GM12892 (cell line): ENCODE measurements at regions not wholly inside any gene's neighbourhood (a gene's known extent, or its start where the extent isn't known, plus 50 kb on each side); places are given as distances from the start of the nearest gene placed in this dataset.

ENCODE experiments used
- POLR2AphosphoS5 ChIP-seq: IDR thresholded peaks from 2 replicates; pipeline ENCODE4 v1.6.1; 2011; ENCODE audit warnings: low read depth, low read length, control low read depth
- TAF1 ChIP-seq: IDR thresholded peaks from 2 replicates; pipeline ENCODE4 v1.6.1; 2011; ENCODE audit warnings: low read depth, mild to moderate bottlenecking, control low read depth, low read length, borderline replicate concordance

DNA sequence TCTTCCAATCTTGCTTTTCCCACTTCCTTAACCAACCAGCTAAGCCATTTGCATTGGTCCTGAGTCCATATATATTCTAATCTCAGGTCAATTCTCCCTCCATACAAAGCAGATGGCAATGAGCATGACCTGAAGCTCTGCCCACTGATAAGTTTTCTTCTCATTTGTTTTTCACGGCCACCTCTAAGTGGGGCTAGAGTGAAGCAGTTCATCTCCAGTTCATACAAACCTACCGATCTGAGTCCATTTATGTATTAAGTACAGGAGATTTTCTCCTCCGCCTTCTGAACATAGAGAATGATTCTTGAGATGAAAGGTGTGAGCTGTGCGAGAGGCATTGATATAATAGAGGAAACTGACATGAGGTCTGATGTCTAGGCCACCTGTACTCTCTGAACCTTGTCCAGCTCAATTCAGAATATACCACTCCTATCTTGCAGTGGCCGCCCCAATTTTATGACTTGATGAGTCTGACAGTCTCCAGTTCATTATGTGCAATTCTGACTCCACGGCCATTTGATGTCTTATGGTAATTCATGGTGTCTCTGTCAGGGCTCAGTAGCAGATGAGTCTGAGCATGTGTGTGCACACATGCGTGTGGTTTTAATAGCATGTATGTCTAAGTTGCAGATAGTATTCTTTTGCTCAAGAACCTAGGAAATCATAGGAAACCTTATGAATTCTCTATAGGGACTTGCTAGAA lies 329.8 kb downstream of the PMP22 start:
- TF ChIP-seq POLR2AphosphoS5 (no peak), TAF1 (no peak)
